ENCODE measurements at regions not wholly inside any gene's neighbourhood (a gene's known extent, or its start where the extent isn't known, plus 50 kb on each side); places are given as distances from the start of the nearest gene placed in this dataset.
"Not testable (repeated sequence)": the region's sequence is repeated elsewhere in the genome, so short reads cannot be mapped to it uniquely, and the experiment has no call there.

DNA sequence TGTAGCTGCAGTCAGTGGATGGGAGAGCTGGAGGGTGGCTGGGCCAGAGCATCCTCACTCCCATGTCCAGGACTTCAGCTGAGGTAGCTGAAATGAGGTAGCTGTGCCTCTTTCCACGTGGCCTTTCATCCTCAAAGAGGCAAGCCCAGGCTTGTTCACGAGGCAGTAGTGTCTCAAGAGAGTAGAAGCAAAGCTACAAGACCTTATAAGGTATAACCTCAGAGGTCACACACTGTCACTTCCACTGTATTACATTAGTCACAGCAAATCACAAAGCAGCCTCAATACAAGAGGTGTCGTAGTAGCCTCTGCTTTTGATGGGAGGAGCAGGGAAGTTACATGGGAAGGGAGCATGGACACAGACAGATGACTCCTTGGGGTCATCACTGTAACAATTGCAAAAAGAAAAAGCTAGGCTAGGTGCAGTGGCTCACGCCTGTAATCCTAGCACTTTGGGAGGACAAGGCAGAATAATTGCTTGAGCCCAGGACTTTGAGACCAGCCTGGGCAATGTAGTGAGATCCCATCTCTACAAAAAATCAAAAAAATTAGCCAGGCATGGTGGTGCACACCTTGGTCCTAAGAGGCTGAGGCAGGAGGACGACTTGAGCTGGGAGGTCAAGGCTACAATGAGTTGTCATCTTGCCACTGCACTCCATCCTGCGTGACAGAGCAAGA is 97.5 kb downstream of the SKIDA1 start:
- H3K4me1 ChIP-seq (ENCODE audit: control insufficient read depth, insufficient read depth, low read length, poor library complexity, severe bottlenecking) = peaks cover 5% of the 10 kb centered on the region
- 88 to 96% methylated on average over 4 of the region's 6 CpGs for WGBS, 2 experiments (ENCODE audit: insufficient coverage in 2 of 2)
- no peak overlapping the region for H3K27ac ChIP-seq (ENCODE audit: low read depth, low read length, severe bottlenecking)
- no peaks in the 10 kb centered on the region for H3K36me3 ChIP-seq (ENCODE audit: control insufficient read depth, insufficient read depth, low read length)
- no peak overlapping the region for H3K4me3 ChIP-seq (ENCODE audit: extremely low read depth, insufficient read depth, low read length, poor library complexity, severe bottlenecking)
- peaks cover 15% of the 10 kb centered on the region for H3K9me3 ChIP-seq (ENCODE audit: control insufficient read depth, low read length)

DNA sequence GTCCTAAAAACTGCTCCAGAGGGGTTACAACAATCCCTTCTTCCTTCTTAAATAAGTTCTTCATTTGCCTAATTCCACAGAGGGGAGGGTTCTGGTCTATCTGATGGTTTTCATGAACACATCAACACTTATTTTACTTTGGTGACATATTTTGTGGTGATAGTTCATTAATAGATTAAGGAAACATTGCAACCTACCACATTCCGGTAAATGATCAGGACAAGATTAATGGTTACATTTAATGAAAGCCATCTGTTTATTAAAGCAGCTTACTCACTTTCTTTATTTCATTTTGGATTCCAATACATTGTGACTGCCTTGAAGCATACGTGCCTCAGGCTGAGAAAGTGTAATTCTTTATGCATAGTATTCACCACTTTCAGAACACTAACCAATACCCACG is 101.0 kb downstream of the SKIDA1 start:
- Histone ChIP-seq H3K4me1 (ENCODE audit: control insufficient read depth, insufficient read depth, low read length, poor library complexity, severe bottlenecking) (no peaks in the 10 kb centered on the region), H3K4me3 (ENCODE audit: extremely low read depth, insufficient read depth, low read length, poor library complexity, severe bottlenecking) (no peak overlapping the region), H3K9me3 (ENCODE audit: control insufficient read depth, low read length) (peaks cover 15% of the 10 kb centered on the region), H3K27ac (ENCODE audit: low read depth, low read length, severe bottlenecking) (no peak overlapping the region), H3K36me3 (ENCODE audit: control insufficient read depth, insufficient read depth, low read length) (no peaks in the 10 kb centered on the region)
- WGBS, 2 experiments (ENCODE audit: insufficient coverage in 2 of 2) = no CpG with 5 or more reads among the region's 3 CpGs

DNA sequence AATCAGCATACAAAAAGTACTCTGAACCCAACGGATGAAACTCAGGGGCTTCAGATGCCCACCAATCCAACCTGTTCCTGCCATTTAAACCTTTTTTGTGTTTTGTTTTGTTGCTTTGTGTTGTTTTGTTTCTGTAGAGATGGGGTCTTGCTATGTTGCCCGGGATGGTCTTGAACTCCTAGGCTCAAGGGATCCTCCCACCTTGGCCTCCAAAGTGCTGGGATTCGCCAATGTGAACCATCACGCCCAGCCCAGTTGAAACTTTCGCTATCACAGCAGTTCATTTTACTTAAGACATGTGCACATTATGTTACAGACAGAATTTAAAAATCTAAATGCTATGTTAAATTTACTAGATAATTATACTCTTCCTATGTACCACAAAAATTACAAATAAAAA is 101.6 kb downstream of the SKIDA1 start:
- Histone ChIP-seq H3K9me3 (ENCODE audit: control insufficient read depth, low read length) (peaks cover 15% of the 10 kb centered on the region), H3K36me3 (ENCODE audit: control insufficient read depth, insufficient read depth, low read length) (no peaks in the 10 kb centered on the region), H3K4me3 (ENCODE audit: extremely low read depth, insufficient read depth, low read length, poor library complexity, severe bottlenecking) (no peak overlapping the region), H3K4me1 (ENCODE audit: control insufficient read depth, insufficient read depth, low read length, poor library complexity, severe bottlenecking) (peaks cover under 1% of the 10 kb centered on the region), H3K27ac (ENCODE audit: low read depth, low read length, severe bottlenecking) (no peak overlapping the region)
- WGBS, 2 experiments (ENCODE audit: insufficient coverage in 2 of 2) = 93% methylated on average over 3 of the region's 5 CpGs; no CpG with 5 or more reads in 1 of the 2 experiments

DNA sequence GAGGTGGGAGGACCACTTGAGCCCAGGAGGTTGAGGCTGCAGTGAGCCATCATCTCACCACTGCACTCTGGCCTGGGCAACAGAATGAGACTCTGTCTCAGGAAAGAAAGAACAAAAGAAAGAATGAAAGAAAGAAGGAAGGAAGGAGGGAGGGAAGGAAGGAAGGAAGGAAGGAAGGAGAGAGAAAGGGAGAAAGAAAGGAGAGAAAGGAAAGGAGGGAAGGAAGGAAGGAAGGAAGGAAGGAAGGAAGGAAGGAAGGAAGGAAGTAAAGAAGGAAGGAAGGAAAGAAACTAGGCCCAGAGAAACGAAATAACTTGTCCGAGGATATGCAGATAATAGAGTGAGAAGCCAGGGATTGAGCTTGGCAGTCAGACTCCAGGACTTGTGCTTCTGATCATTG is 102.1 kb downstream of the SKIDA1 start:
- Histone ChIP-seq H3K4me3 (ENCODE audit: extremely low read depth, insufficient read depth, low read length, poor library complexity, severe bottlenecking) (no peak overlapping the region), H3K36me3 (ENCODE audit: control insufficient read depth, insufficient read depth, low read length) (no peaks in the 10 kb centered on the region), H3K27ac (ENCODE audit: low read depth, low read length, severe bottlenecking) (no peak overlapping the region), H3K4me1 (ENCODE audit: control insufficient read depth, insufficient read depth, low read length, poor library complexity, severe bottlenecking) (peaks cover 3% of the 10 kb centered on the region), H3K9me3 (ENCODE audit: control insufficient read depth, low read length) (peaks cover 15% of the 10 kb centered on the region)
- WGBS, 2 experiments (ENCODE audit: insufficient coverage in 2 of 2) = 83 to 86% methylated on average over 2 of the region's 2 CpGs

DNA sequence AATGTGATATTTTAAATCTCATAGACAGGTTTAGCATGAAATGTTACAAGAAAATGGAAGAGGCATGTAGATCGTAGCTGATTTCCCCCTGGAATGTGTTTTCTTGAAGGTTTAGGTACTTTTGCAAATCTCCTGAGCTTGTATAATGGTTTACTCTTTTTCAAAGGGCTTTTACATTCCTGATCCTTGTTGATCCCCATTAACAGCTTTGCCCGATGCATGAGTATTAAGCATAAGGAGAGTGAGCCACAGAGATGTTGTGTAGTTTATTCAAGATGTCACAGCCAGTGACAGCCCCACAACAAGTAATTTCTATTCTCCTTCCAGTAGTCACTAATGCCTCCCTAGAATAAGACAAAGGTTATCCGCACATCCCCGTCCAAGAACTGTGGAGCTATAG is 103.7 kb downstream of the SKIDA1 start:
- H3K36me3 ChIP-seq (ENCODE audit: control insufficient read depth, insufficient read depth, low read length) = no peaks in the 10 kb centered on the region
- peaks cover 3% of the 10 kb centered on the region for H3K4me1 ChIP-seq (ENCODE audit: control insufficient read depth, insufficient read depth, low read length, poor library complexity, severe bottlenecking)
- H3K27ac ChIP-seq (ENCODE audit: low read depth, low read length, severe bottlenecking) = no peak overlapping the region
- 93 to 100% methylated on average over 3 of the region's 4 CpGs for WGBS, 2 experiments (ENCODE audit: insufficient coverage in 2 of 2)
- H3K4me3 ChIP-seq (ENCODE audit: extremely low read depth, insufficient read depth, low read length, poor library complexity, severe bottlenecking) = no peak overlapping the region
- H3K9me3 ChIP-seq (ENCODE audit: control insufficient read depth, low read length) = peaks cover 5% of the 10 kb centered on the region

DNA sequence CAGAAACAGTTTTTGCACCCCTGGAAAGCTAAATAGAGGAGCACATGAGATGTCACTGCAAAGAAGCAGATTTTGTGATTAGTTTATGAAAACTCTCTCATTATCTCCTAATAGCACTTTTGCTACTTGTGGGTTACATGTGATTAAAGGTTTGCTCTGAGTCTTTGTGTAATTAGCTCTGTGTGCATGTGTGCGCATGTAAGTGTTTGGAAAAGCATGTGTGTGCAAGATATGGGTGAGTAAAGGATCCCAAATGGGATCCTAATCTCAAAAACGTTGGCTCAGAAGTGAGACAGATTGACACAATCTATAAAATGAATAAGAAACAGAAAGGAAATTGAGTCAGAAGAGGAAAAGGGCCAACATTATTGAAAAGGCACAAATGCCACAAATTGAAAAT is 104.5 kb downstream of the SKIDA1 start:
- H3K9me3 ChIP-seq (ENCODE audit: control insufficient read depth, low read length) = no peaks in the 10 kb centered on the region
- no peak overlapping the region for H3K4me3 ChIP-seq (ENCODE audit: extremely low read depth, insufficient read depth, low read length, poor library complexity, severe bottlenecking)
- H3K4me1 ChIP-seq (ENCODE audit: control insufficient read depth, insufficient read depth, low read length, poor library complexity, severe bottlenecking) = peaks cover 3% of the 10 kb centered on the region
- H3K27ac ChIP-seq (ENCODE audit: low read depth, low read length, severe bottlenecking) = no peak overlapping the region
- no peaks in the 10 kb centered on the region for H3K36me3 ChIP-seq (ENCODE audit: control insufficient read depth, insufficient read depth, low read length)
- WGBS, 2 experiments (ENCODE audit: insufficient coverage in 2 of 2) = 69 to 100% methylated on average over 1 to 2 of the region's 2 CpGs

DNA sequence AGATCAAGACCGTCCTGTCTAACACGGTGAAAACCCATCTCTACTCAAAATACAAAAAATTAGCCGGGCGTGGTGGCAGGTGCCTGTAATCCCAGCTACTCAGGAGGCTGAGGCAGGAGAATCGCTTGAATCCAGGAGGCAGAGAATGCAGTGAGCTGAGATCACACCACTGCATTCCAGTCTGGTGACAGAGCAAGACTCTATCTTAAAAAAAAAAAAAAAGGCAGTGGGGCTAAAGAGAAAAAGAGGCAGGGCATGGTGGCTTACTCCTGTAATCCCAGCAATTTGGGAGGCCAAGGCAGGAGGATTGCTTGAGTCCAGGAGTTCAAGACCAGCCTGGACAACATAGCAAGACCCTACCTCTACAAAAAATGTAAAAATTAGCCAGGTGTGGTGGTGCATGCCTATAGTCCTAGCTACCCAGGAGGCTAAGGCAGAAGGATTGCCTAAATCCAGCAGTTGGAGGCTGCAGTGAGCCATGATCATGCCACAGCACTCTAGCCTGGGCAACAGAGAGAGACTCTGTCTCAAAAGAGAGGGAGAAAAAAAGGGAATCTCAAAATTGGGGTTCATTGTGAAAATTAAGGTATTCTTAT is 106.4 kb downstream of the SKIDA1 start:
- H3K9me3 ChIP-seq (ENCODE audit: control insufficient read depth, low read length); H3K36me3 ChIP-seq (ENCODE audit: control insufficient read depth, insufficient read depth, low read length); H3K4me3 ChIP-seq (ENCODE audit: extremely low read depth, insufficient read depth, low read length, poor library complexity, severe bottlenecking); H3K4me1 ChIP-seq (ENCODE audit: control insufficient read depth, insufficient read depth, low read length, poor library complexity, severe bottlenecking); H3K27ac ChIP-seq (ENCODE audit: low read depth, low read length, severe bottlenecking): not testable (repeated sequence)
- WGBS, 2 experiments (ENCODE audit: insufficient coverage in 2 of 2) = 89 to 95% methylated on average over 5 of the region's 5 CpGs

DNA sequence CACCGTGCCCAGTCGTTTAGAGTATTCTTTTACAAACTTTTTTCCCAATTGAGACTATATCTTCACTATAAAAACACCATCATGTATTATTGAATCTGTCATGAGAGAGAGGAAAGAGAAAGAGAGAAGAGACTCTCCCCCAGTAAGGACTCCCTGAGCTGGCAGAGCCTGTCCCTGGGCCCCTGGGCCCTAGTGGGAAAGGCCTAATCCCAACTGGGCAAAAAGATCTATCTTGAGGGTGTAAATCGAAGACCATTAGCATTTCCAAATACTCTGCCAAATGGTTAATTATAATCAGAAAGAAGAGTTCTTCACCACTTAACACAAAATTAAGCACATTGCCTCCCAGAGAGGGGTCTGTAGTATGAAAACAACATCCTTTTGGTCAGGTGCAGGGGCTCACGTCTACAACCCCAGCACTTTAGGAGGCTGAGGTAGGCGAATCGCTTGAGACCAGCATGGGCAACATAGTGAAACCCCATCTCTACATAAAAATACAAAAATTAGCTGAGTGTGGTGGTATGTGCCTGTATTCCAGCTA is 108.2 kb downstream of the SKIDA1 start:
- Histone ChIP-seq H3K9me3 (ENCODE audit: control insufficient read depth, low read length) (no peaks in the 10 kb centered on the region), H3K4me1 (ENCODE audit: control insufficient read depth, insufficient read depth, low read length, poor library complexity, severe bottlenecking) (peaks cover 3% of the 10 kb centered on the region), H3K36me3 (ENCODE audit: control insufficient read depth, insufficient read depth, low read length) (no peaks in the 10 kb centered on the region), H3K4me3 (ENCODE audit: extremely low read depth, insufficient read depth, low read length, poor library complexity, severe bottlenecking) (no peak overlapping the region), H3K27ac (ENCODE audit: low read depth, low read length, severe bottlenecking) (no peak overlapping the region)
- WGBS, 2 experiments (ENCODE audit: insufficient coverage in 2 of 2) = no CpG with 5 or more reads among the region's 6 CpGs

DNA sequence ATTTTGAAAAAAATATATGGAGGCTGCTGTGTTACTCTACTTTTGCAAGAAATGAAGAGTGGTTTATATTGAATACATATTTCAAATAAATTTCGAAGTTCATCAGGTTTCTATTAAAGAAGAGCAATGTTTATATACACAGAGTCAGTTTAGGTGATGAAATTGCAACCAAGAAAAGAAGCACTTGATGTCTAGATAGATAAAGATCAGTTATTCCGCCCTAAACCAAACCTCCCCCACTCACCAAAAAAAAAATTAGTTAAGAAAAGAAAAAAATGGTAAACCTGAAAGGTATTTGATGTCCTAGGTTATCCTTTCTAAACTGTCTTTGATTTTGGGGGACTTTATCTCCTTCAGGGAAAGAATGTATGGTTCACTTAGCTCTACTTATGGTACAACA is 111.8 kb downstream of the SKIDA1 start:
- Histone ChIP-seq H3K27ac (ENCODE audit: low read depth, low read length, severe bottlenecking) (no peak overlapping the region), H3K36me3 (ENCODE audit: control insufficient read depth, insufficient read depth, low read length) (no peaks in the 10 kb centered on the region), H3K4me1 (ENCODE audit: control insufficient read depth, insufficient read depth, low read length, poor library complexity, severe bottlenecking) (peaks cover under 1% of the 10 kb centered on the region), H3K4me3 (ENCODE audit: extremely low read depth, insufficient read depth, low read length, poor library complexity, severe bottlenecking) (no peak overlapping the region), H3K9me3 (ENCODE audit: control insufficient read depth, low read length) (no peaks in the 10 kb centered on the region)
- WGBS, 2 experiments (ENCODE audit: insufficient coverage in 2 of 2) = no CpG with 5 or more reads among the region's 2 CpGs

DNA sequence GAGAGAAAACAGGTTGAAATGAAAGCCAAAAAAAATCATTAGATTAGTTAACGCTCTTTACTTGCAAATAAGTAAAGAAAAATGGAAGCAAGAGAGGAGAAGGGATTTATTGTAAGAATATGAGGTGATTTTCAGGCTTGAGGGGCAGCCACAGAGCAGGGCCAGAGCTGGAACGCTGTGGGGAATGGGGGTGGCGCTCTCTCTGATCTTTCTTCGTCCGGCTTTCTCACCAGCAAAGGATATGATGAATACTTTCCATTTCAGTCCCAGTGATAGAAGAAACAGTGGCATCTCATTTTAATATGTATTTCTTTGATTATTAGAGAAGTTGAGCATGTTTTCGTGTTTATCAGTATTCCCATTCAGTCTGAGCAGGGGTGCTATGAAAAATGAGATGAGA is 112.2 kb downstream of the SKIDA1 start:
- no peak overlapping the region for H3K27ac ChIP-seq (ENCODE audit: low read depth, low read length, severe bottlenecking)
- no peaks in the 10 kb centered on the region for H3K4me1 ChIP-seq (ENCODE audit: control insufficient read depth, insufficient read depth, low read length, poor library complexity, severe bottlenecking)
- H3K9me3 ChIP-seq (ENCODE audit: control insufficient read depth, low read length) = no peaks in the 10 kb centered on the region
- WGBS, 2 experiments (ENCODE audit: insufficient coverage in 2 of 2) = 70 to 80% methylated on average over 2 to 4 of the region's 6 CpGs
- H3K4me3 ChIP-seq (ENCODE audit: extremely low read depth, insufficient read depth, low read length, poor library complexity, severe bottlenecking) = no peak overlapping the region
- H3K36me3 ChIP-seq (ENCODE audit: control insufficient read depth, insufficient read depth, low read length) = no peaks in the 10 kb centered on the region

DNA sequence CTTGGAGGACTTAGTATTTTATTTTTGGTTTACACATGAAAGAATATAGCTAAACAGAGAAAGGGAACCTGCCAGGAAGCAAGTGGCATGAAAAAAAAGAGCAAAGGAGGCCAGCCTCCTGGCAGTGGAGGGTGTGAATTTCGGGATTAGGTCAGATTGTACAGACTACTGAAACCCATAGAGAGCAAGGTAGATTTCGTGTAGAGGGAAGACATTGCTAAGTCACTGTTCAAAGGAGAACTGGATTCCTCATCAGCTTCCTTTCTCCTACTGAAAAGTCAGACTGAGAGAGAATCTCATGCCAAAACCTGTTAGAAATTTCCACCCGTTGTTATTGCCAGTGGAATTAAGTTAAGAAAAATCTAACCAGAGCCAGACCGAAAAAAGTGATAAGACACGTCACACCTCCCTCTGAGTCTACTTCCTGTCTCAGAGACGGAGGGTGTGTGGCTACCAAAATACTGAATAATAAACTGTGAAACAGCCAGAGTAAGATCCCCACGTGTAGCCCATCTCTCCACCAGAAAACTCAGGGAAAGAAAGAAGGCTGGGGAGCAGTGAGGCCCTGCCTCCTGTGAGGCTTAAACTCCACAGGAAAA is 118.8 kb downstream of the SKIDA1 start:
- H3K4me3 ChIP-seq (ENCODE audit: extremely low read depth, insufficient read depth, low read length, poor library complexity, severe bottlenecking) = no peak overlapping the region
- no peaks in the 10 kb centered on the region for H3K36me3 ChIP-seq (ENCODE audit: control insufficient read depth, insufficient read depth, low read length)
- no peaks in the 10 kb centered on the region for H3K9me3 ChIP-seq (ENCODE audit: control insufficient read depth, low read length)
- 94% methylated on average over 2 to 3 of the region's 7 CpGs for WGBS, 2 experiments (ENCODE audit: insufficient coverage in 2 of 2)
- no peak overlapping the region for H3K27ac ChIP-seq (ENCODE audit: low read depth, low read length, severe bottlenecking)
- peaks cover 13% of the 10 kb centered on the region for H3K4me1 ChIP-seq (ENCODE audit: control insufficient read depth, insufficient read depth, low read length, poor library complexity, severe bottlenecking)

Data from mesodermal cell (in vitro differentiated cells).